ENCODE measurements at regions not wholly inside any gene's neighbourhood (a gene's known extent, or its start where the extent isn't known, plus 50 kb on each side); places are given as distances from the start of the nearest gene placed in this dataset.

DNA sequence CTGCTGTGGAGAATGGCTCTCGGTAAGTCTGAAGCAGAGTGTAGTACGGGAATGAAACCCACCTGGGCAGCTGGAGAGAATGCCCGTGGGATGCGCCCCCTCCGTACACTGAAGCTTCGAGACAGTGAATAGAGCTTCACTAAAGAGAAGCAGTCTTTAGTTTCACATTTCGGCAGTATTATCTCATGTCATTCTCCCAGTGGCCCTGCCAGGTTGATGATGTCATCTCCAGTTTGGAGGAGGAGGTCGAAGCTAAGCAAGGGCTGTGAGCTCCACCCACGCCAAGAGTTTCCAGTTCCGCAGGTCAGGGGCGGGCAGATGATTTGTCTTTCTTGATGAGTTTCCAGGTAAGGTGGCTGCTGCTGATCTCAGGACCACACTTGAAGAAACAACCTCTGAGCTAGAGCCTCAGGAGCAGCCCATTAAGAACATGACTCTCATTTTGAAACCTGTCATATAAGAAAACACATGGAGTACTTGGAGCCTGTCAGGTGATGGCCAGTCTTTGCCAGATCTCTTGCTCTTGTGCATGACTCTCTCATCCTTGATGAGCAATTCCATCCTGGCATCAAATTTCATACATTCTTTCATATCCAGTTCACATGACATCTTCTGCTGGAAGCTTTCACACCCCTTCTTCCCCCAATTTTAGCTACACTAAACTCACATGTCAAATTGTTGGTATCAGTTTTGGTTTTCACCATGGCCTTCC lies 475.0 kb downstream of the RNF144A start:
- no peak for DNase-seq

DNA sequence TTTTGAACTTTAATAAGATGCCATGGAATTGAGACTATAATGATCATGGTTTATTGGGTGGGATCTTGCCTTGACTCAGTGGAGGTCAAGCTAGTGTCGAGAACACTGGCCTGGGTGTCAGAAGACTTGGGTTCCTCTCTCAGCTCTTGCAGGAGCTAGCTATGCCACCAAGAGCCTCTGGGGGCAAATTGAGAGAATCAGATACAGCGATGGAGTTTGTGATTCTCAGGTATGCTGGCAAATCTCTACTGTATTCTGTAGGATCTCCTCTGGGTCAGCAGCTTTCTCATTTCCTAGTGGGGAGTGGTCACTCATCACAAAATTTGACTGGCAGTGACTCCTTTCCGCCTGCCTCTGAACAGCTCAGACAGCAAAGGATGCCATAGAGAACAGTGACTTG lies 477.0 kb downstream of the RNF144A start:
- DNase-seq = no peak

DNA sequence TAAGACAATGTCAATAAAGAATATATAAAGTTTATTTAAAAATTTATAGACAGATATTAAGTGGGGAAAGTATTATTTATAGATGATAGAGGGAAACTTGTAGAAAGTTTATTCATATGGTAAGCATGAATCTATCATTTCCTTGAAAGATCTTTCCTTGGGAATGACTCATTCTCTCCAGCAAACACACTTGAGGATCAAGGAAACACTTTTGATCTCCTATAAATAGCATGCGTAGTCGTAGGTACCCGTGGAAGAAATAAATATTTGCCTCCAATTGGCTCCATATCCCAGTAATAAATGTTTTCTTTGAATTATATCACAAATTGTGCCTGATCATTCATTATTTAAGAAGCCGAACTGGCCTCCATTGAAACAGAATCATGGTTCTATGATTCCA lies 483.4 kb downstream of the RNF144A start:
- DNase-seq = no peak

DNA sequence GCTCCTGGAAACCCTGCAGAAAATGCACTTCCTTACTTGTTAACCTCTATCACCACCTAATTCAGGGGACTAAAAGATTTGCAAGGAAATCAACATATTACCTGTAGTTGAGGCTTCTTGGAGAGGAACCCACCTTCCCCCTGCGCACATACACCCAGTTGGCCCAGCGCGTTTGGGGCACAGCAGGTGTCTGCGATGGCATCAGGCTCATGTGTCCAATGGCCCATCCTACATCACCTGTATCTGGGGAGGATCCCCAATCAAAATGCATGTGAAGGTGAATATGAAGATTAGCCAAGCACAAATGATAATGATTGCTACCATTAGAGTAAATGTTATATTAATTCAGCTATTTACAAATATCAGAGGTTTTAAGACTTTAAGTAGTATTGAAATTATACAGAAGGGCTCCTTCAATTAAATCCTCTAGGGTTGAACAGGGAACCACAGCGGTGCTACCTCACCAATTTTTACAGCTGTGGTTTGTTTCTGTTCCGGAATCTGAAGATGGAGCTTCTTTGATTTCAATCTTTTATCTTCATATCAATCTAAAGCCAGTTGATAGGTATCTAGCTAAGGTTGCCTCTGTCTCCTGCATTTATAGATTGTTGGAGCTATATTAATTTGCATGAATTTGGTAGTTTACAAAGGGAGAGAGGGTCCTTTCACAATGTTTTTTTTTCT lies 486.0 kb downstream of the RNF144A start:
- DNase-seq = no peak

DNA sequence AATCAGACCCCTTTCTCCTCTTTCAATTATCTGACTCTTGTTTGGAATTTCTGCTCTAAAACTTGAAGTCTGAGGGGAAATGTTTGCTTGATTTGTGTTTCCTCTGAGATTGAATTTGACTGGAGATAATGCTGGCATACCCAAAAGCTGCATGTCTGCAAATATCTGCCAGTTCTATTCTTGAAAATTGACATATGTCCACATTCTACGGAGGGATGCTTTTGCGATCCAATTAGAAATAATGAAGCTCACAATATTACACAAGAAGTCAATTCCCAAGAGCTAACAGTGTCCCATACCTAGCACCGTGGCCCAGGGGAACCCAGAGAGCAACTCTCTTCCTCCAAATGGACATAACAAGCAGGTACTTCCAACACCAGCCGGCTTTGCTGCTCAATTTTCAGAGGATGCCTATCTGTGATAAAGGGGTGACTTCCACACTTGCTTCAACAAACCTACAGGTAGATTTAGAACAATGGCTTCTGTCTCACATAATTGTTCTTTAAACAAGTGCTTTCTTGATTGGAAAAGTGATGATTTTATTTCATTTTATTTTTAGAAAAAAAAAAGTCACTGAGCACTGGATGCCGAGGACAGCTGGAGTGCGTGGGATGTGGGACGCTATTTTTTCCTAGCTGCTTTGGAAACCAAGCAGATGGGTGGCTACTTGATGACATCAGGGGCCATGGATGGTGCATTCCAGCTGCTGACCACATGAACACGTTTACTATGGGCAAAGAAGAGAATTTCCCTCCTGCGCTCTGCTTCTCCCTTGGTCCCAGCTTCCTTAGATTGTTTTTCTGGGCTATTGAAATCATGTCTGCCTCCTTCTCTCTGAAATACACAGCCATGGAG lies 488.9 kb downstream of the RNF144A start:
- no peak for DNase-seq

DNA sequence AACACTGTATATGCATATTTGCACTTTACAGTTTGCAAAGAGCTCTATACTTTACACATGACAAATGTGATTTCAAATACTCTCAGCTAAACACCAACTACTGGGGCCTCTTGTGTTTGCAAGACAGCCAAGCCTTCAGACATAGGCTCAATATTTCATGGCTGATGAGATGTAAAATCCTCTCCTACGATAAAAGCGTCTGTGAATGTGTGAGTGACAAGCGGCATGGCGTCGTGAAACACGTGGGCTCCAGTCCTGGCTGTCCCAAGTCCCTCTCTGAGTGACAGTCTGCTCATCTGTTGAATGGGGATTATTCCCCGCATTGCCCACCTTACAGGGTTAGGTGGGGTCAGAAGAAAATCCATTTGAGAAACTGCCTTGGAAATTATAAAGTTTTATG lies 489.8 kb downstream of the RNF144A start:
- no peak for DNase-seq

DNA sequence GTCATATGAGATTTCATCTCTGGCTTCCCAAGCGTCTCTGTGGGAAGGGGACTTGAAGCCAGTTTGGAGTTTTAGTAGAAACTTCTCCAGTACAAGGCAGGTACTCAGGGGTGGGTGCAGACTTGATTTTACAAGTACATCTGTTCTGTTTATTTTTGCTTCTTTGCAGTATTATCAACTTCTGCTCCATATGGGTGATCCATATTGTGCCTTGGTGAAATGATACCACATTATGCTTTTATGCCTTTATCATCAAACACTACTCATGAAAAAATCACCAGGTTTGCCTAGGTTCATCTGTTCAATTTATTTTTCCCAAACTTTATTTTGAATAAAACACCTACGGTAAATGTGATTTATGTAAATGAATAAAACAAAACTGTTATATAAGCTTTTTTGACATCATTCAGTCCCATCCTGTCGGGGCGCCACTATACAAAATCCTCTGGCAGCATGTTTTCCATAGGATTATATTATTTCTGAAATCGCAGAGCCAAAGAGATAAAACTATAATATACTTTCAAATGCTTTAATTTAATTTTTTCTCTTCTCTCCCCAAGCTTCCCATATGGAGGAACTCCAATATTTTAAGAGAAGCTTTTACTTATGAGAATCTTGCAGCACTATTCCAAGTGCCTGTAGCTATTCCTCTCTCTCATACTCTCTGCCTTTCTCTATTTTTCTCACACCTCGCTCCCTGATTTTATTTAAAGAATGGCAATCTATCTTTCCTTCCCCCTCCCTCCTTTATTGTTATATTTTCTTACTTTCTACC lies 490.9 kb downstream of the RNF144A start:
- no peak for DNase-seq

DNA sequence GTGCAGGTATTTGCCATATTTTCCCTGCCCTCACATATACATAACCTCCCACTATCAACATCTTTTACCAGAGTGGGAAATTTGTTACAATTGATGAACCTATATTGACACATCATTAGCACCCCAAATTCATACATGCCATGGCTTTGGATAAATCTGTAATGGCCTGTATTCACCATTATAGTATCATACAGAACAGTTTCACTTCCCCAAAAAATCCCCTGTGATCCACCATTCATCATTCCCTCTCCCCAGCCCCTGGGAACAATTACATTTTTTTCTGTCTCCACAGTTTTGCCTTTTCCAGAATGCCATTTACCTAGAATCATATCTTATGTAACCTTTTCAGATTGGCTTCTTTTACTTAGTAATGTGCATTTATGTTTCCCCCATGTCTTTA lies 494.5 kb downstream of the RNF144A start:
- no peak for DNase-seq

DNA sequence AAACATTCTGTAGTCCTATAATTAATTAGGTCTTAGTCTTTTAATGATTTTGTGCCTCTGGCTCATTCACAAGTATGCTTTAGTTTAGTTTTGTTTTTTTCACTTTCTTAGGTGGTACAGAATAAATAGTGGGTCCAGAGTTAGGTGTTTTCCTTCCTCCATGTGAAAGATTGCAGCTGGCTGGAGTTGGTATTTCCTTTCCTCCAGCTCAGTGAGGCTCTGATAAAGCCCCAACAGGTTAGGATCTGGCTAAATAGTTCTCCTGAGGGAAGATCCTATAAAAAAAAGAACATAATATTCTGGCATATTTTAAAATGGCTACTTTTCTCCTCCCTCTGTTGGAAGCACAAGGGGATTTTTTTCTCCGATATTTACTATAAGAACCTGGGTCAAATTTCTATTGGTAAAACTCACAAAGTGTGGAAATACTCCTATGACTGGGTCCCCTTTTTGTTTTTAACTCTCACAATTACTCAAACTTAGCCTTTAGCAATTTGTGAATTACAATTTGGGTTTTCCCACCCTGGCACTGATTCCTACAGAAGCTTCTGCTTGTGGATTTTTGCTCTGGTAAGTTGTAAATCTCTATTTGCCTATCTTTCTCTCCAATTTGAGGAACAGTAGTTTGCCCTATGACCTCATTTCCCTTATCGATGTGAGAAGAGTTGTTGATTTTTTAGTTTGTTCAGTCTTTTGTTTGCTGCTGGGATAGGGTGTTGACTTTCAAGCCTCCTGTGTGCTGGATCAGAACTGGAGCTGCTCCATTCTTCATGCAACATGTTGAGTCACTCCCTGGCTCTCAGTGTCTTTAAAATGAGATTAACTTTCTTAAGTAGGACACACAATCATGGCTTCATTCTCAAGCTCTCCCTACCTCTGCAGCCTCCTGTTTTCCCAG lies 500.9 kb downstream of the RNF144A start:
- no peak for DNase-seq

DNA sequence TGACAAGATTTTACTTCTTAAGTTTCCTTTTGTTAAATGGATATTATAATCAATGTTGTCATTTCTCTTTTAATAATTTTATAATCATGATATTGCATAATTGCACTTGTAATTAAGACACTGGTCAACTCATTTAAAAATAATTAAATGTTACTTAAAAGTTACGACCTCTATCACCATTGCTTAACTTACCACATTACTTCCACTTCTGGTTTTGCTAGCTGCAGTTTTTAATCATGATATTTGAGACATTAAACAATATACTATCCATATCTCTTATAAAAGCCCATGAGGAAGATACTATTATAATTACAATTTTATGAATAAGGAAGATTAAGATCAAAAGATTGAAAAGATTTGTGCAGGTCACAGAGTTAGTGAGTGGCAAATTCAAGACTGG lies 502.0 kb downstream of the RNF144A start:
- DNase-seq = no peak

DNA sequence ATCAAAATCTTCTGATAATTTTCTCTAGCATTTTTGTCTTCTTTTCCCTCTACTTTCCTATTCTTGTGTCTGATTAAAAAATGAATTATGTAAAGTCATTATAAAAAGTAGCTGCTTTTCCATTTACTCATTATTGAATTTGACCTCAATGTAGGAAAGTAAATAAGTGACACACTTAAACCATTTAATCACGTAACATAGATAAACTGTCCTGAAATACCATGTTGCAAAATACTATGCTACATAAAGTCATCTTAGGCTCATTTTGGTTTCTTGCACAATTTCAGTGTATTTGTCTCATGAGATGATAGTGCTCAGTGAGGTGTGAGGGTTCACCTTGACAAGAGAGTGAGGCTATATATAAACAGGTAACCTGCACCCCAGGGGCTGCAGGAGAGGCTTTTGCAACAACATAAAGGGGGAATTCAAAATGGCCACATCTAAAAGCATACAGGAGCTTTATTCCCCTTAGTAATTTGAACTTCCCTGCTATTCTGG lies 502.7 kb downstream of the RNF144A start:
- no peak for DNase-seq

DNA sequence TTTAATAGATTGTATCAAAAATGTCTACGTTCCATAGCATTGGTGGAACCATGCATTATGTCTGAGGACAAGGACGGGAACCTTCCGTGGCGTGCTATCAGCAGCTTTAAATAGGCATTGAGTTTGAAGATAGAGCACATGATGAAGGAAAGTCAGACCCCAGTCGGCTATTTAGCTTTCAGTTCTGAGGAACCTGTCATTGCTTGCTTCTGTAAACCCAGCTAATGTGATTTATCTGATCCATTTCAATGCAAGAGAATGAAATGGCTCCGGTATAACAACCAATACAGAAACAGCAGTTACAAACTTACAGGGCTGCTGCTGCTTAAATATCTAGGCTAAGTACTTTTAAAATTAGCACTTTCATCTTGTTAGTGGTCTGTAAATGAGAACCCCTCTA lies 503.3 kb downstream of the RNF144A start:
- DNase-seq = no peak

DNA sequence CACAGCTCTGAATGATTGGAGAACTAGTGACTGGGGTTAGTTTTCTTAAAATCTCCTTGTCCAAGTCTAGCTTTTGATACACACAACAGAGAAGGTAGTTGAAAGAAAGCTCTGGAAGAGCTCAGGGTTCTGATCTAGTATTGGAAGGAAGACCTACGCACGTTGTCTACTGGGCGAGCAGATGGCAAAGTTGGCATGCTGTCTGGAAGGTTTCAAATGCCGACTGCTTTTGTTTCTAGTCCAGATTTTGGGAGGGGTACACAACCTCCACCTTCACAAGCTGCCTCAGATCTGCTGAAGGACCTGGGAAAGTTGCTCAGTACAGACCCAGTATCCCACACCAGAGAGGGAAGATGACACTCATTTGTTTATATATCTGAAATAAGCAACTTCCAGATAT lies 507.3 kb downstream of the RNF144A start:
- DNase-seq = no peak

DNA sequence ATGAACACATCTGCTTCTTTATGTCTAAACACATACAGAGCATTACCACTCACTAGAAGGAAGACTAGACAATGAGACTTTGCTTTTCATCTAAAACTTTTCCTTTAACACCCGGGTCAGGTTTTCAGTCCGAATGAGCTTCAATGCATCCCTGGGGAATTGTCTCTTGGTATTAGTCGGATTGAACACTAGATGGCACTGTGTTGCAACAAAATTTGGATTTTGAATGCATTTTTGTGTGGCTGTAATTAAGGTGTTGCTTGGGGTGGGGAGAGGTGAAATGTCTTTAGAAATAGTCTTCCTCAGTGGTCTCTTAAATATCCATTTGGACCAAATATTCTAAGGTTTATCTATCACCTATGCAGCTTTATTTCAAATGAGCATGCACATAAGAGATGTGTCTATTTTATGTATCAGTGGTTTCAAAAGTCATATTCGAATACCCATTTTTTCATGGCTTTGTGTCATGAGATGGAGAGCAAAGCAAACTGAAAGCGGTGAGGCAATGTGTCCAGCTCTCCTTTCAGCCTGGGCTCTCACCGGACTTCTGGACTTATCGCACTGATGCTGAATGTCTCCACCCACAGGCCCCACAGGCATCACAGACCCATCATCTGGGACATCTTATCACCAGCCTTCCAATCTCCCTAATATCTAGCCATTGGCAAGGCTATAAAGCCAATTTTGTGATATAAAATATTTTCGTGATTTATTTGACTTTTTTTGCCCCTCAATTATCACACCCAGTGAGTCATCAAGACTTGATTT lies 510.3 kb downstream of the RNF144A start:
- no peak for DNase-seq

DNA sequence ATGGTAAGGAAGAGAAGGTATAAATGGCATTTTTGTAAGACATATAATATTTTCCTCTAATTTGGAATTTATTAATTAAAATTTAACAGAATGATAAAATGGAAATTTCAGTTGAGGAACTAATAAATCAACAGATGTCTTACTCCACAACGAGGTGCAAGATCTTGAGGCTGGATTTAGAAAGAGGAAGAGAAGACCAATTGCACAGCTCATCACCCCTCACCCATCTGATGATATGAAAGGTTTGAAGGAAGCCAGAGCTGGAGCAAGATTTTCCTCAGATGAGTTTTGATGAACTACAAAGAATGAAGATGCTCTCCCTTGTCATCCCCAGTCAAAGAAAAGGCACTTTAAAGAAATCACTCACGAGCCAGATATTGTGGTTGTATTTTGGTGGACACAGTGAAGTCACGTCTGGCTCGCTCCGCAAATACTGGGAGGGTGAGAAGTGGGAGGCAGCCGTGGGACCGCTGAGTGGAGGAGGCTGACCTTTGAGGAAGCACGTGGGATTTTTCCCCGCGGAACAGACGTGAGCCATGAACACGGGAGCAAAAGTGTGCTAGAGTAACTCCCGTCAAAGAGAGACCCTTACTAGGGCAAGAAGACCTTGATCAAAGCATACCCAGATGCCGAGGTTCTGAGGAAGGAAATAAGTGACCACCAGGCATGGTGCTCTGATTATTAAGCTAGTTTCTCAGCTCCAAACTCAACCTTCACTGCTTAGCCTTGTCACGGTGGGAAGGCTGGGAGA lies 511.4 kb downstream of the RNF144A start:
- no peak for DNase-seq

DNA sequence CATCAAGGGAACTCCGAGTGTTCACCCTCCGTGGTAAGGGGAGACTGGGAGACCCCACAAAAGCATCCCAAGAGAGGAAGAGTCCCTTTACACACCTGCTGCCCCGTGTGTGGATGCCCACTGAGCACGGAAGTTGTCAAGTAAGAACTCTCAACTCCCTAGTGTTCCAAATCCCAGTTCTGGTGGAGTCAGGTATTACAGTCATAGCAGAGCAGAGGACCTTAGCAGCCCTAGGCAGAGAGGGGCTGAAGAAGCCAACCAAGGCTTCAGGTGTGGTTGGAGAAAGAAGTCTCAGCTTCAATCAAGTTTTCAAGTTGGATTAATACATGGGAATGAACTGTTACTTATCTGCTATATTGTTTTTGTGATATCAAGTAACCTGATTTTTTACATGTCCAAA lies 512.5 kb downstream of the RNF144A start:
- no peak for DNase-seq

DNA sequence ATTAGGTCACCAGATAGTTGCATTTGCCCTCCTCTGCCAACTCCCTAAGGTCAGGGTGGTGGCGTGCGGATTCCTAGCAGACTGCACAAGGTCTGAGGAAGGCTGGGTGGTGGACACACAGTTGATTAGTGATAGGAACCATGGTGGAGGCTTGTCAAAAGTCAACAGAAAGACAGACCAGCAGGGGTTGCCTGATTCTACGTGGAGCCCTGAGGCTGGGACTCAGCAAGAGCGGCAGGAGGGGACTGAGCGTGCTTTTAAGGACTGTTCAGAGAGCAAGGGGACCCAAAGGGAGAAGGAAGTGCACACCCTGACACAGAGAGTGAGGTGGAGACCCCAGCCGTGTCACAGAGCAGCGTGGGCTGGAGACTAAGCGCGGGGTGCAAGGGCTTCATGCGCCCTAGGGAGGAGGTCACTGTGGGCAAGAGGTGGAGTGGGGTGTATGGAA lies 513.2 kb downstream of the RNF144A start:
- DNase-seq = no peak

DNA sequence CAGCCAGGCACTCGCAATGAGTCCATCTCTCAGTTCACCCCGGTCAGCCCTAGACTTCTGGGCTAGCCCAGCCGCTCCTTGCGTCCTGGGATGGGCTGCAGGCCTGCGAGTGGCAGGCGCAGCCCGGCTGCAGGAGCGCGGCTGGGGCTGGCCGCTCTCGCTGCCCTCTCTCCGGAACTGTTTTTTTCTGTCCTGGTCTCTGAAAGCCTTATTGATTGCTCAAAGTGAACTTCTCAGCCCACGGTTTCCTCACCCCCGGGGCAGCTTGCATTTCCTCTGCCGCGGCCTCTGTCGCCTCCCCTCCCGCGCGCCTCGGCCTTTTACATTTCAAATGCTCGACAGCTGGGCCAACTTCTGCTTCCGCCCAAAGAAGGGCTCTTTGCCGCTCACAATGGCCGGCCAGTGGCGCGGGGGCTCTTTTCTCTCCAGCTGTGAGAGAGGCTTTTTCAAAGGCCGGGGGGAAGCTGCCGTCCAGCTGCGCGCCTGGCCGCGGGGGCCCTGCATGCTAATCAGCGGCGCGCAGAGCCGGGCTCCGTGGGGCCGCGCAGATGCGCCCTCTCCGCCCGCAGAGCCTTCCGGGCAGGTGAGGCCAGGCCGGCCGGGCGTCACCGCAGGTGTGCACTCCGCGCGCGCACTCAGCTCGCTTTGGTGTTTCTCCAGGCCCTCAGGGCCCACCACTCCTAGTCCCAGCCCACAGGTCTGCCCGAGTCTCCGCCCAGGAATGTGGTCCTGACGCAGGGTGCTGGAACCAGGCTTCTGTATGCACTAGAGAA lies 513.8 kb downstream of the RNF144A start:
- no peak for DNase-seq

DNA sequence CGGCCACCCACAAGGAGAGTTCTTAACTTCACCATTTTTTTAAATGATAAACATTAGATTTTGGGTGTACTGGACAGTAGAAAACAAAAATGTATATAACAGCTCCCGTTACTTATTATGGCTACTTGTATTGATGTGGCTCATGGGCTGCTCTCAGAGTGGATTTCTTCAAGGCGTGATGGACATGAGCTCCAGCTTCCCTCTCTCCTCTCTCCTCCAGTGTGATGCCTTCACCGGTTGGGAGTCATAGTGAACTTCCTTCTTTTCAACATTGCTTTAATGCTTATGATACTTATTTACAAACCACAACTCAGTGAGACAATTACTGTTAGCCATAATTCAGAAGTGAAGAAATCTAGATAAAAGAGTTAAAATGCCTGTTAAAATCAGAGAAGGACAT lies 515.2 kb downstream of the RNF144A start:
- no peak for DNase-seq

Data from GOT3 (cell line).